T-helper 1 cell treated with Interleukin-12 subunit alpha and Interleukin-12 subunit beta and Interleukin-4 antibody, amounts not matched to agents 30 ng/mL and 1 ng/mL, for 36 hours (primary cell): ENCODE measurements at regions not wholly inside any gene's neighbourhood (a gene's known extent, or its start where the extent isn't known, plus 50 kb on each side); places are given as distances from the start of the nearest gene placed in this dataset.

Experiments used
- intact Hi-C: fragments of 100-400 bp; cut with micrococcal nuclease; formaldehyde crosslinking; loops from one replicate; pipeline ENCODE4 v1.15.1; 2024

DNA sequence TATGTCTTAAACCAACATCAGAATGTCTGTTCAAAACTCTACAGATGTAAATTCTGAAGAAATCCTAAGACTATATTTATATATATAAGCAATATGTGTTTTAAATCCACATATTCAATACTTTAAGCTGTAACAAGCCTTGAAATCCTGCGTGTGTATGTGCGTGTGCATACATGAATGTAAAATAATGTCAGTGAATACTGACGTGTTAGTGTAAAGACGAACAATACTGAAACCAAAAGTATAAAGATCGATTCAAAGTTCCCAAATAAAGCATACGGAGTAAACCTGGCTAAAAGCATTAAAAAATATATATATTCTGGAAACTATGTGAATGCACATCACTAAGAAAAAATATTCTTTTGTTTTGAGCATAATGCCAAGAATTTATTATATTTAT is 668.6 kb upstream of the NCAM2 start:
- intact Hi-C loops: no loop called here

DNA sequence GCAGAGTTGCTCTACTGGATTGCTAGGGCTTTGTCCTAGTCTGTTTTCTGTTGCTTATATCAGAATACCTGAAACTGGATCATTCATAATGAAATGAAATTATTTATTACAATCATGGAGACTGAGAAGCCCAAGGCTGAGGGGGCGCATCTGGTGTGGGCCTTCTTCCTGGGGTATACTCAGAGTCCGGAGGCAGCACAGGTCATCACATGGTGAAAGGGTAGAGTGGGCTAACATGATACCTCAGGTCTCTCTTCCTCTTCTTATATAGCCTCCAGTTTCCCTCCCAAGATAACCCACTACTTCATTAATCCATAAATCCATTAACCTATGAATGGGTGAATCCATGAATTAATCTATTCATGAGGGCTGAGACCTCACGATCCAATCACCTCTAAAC is 667.6 kb upstream of the NCAM2 start:
- intact Hi-C loops: no loop called here

DNA sequence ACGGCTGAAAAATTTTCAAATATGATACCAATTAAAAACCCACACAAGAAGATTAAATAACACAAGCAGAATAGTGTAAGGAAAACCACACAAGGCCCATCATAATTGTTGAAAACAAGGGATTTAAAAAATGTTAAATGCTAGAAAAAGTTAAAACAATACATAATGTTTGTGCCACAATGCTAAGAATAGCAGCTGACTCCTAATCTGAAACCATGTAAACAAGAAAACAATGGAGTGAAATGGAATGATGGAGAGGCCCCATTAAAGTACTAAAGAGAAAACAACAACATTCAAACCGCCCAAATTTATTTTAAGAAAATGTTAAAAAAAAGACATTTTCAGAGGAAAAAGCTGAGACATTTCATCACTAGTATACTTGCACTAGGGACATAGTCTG is 663.6 kb upstream of the NCAM2 start:
- intact Hi-C loops: no loop called here

DNA sequence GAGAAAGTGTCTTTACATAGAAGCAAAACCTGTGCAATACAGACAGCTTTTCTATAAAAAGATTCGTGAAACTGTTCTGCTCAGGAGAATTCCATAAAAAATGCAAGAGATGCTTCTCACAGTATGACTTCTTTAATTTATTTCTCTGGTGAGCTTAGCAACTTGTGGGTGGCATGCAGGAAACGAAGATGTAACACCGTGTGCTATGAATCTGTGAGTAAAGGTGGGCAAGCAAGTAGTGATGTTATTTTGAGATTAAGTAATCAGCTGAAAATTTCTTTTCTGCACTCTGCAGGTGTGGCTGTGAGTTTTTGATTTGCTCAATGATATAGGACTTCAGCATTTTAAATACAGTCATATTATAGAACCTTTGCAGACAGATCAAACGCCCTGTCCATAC is 656.8 kb upstream of the NCAM2 start:
- intact Hi-C loops: no loop called here

DNA sequence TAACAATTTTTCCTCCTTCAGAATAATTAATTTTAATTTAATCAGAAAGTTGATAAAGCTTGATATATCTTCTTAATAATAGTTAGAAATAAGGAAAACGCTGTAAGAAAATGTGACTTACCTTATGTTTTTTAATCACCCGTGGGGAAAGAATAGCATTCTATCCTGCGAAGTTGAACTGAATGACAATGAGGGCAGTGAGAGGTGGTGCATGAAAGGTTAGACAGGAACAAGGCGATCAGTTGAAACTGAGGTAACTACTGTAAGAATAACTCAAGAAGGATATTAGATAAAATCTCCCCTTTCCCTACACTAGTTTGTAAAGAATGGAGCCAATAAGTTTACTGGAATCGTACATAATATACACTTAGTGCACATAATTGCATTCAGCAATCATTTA is 655.0 kb upstream of the NCAM2 start:
- intact Hi-C loops: no loop called here

DNA sequence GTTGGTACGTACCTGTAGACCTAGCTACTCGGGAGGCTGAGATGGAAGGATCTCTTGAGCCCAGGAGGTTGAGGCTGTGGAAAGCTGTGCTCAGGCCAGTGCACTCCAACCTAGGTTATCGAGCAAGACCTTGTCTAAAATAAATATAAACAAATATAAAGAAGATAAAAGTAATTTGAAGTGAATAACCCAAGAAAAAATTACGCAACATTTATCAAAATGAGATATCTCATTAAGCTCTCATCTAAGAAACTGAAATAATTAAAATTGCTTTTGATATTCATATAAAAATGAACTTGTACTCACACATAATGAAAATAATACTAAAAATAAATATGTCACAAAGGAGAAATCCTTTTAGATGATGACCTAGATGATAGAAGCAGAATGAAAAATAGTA is 647.1 kb upstream of the NCAM2 start:
- intact Hi-C loops: no loop called here

DNA sequence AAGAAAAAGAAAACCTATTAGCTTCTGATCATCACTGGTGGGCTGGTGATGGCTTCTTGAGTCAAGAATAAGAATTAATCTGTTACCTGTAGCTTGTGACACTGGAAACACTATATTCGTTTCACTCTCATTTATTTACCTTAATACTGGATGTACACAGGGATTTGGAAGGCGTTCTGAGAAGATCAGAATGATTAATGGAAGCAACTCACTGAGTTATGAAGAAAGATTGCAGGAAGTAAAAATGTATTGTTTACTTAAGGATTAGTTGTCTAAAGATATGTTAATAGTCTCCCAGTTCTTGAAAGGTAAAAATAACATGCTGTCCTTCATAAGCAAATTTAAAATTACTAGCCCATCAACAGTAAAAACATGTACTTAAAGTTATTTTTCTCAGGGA is 644.9 kb upstream of the NCAM2 start:
- intact Hi-C loops: no loop called here

DNA sequence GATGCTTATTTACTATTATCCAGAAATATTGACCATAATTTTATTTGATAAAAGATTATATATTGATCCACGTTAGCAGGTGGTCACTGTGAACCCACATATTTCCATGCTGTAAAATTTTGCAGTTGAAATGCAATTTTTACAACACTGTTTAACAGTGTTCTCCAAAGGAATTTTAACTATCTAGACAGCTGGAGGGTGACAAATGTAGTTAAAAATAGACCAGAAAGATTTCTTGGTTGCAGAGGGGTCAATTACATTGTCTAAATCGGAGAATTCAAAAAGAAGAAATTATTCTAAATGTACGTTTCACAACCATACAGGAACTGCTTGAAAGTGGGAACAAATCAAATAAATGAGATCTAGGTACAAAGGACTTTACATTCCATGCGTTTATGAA is 625.2 kb upstream of the NCAM2 start:
- intact Hi-C loops: no loop called here

DNA sequence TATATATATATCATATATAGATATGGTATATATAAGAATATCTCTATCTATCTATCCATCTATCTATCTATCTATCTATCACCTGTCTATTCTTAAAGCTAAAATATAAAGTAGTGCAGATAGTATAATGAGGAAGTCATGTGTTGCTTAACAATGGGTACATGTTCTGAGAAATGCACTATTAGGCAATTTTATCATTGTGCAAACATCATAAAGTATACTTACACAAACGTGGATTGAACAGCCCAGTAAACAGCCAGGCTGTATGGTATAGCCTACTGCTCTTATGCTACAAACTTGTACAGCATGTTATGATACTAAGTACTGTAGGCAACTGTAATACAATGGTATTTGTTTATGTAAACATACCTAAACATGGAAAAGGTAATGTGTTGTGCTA is 621.0 kb upstream of the NCAM2 start:
- intact Hi-C loops: no loop called here

DNA sequence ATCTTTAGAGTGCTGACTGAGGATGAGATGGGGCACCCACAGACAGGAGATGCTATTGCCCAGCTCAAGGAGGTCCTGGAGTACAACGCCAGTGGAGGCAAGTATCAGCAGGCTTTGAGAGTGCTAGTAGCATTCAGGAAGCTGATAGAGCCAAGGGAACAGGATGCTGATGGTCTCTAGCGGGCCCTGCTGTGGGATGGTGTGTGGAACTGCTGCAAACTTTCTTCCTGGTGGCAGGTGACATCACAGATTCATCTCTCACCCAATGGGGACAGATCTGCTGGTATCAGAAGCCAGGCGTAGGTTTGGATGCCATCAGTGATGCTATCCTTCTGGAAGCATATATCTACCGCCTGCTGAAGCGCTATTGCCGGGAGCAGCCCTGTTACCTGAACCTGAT is 609.8 kb upstream of the NCAM2 start:
- intact Hi-C loops: no loop called here

DNA sequence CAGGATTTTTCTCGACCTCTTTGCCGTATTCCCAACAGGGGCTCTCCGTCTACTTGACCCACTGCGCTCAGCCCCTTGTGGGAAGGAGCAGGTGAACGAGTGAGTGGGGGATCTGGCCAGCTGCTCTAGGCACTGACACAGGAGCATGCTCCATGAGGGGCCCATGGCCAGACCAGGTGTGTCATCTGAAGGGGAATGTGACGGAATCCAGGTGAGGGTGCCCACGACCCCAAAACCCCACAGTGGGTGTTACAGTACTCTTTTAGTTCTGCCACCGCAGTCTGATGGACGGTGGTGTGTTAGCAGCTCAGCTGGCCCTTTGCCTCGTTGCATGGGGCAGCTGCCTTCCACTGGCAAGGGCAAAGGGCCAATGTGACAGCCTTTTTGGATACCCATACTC is 601.4 kb upstream of the NCAM2 start:
- intact Hi-C loops: no loop called here

DNA sequence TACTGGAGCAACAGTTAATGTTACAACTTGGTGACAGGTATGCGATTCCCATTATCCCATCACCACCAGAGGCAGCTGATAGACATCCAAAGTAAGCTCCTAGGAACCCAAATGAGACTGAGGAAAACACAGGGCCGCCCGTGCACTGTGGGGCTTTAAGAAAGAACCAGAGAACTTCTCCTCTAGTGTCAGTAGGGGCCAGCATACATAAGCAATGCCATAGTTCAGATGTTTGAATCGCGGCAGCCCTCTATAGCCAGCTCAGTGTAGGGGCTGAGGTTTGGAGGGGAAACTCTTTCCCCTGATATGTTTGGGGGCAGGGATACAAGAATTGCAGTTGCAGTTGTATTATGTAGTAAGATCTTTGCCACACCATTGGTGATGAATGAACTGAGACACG is 593.3 kb upstream of the NCAM2 start:
- intact Hi-C loops: no loop called here

DNA sequence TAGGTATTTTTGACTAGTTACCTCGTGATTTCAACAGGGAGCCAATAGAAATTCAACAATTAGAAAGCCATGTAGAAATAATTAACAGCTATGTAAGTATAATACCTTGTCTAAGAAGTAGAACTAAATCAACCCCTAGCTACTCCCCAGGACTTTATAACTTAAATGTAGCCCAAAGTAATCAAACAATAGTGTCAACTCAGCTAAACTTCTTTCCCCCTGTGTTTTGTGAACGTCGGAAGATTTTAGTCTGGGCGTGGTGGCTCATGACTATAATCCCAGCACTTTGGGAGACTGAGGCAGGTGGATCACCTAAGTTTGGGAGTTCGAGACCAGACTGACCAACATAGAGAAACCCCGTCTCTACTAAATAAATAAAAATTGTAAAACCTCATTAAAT is 579.9 kb upstream of the NCAM2 start:
- intact Hi-C loops: no loop called here

DNA sequence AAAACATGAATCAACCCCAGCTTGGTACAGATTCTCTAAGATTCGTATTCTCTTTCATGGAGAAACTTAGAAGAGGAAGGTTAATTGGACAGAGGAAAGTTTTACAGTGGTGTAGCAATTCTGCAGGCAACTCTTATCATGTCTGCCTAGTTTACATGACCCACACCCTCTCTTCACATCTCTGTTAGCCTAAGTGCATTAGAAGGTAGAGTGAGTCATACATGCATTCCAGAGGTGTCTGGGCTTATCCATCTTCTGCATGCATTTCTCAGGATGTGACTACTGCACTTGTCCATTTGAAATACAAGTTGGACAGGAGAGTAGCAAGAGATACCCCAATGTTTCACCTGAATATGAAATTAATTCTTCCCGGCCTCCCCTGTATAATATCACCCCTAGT is 578.4 kb upstream of the NCAM2 start:
- intact Hi-C loops: no loop called here

DNA sequence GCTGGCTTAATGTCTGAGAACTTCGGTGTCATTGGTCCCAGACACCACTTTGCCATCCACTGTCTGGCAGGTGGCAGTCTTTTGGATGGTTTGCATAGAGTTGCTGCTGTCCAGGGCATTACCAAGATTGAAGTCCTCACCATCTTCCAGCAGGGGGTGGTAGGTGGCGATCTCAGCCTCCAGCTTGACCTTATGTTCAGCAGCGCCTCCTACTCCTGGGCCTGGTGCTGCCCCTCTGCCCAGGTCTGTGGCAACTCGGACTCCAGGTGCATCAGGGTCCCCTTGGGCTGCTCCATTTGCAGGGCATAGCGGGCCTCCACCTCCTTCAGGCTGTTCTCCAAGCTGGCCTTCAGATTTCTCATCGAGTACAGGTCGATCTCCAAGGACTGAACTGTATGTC is 573.3 kb upstream of the NCAM2 start:
- intact Hi-C loops: no loop called here

DNA sequence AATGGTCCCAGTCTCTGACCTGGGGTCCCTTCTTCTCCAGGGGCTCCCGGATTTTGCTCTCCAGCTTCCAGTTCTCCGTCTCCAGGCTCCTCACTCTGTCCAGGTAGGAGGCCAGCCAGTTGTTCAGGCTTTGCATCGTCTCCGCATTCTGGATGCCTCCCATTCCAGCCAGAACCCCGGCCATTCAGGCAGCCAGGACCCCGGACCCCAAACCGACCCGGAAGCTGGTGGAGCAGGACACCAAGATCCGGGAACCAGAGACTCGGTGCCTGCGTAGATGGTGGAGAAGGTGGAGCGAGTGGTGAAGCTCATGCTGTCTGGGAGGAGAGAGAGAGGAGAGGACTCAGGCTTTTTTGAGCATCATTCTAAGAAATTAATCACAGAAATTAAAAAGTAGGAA is 572.4 kb upstream of the NCAM2 start:
- intact Hi-C loops: no loop called here

DNA sequence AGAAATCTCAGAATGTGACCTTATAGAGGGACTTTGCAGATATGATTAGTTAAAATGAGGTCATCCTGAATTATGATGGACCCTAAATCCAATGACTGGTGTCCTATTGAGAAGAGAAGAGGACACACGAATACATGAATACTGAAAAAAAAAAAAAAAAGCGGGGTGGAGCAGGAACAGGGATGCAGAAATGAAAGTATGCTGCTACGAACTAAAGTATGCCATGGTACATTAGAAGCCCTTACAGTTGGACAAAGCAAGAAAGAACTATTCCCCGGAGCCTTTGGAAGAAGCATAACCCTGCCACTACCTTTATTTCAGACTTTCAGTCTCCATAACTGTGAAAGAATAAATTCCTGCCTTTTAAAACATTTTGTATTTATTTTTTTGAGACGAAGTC is 557.9 kb upstream of the NCAM2 start:
- intact Hi-C loops: no loop called here

DNA sequence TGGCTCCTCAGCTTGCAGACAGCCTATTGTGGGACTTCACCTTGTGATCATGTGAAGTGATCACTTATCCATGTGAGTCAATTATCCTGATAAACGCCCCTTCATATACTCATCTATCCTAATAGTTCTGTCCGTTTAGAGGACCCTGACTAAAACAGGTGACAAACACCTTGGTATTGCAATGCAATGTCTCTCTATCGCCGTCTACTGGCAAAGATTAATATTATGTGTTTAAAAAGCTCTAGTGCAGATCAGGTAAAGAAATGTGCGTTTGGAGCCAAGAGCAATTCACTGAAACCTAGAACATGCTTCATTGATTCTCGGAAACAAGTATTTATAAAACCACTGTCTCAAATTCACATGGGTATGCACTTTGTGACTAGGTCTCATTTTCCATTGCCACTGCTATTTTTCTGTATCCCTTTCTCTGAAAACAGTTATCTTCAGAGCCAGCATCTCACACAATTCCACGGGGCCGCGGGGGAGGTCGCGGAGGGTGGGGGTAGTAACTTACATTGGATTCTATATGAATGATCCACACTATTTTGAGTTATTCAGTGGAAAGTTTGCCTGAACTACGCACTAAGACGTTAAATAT is 554.6 kb upstream of the NCAM2 start:
- intact Hi-C loops: no loop called here

DNA sequence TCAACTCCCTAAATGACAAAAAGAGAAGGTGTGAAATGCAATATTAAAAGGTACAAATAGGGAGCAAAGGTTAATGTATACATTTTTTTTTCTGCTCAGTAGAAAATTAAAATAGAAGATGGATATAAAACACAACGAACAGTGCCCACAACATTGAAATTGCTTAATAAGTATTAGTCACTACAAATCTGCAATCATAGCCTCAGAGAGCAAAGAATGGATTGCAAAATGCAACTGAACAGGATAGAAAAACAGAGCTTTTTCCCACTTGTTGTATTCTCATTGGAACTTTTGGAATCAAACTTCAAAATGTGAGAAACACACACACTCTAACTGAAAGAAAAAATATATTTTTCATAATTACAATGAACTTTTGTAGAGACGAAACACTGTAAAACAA is 552.2 kb upstream of the NCAM2 start:
- intact Hi-C loops: no loop called here

DNA sequence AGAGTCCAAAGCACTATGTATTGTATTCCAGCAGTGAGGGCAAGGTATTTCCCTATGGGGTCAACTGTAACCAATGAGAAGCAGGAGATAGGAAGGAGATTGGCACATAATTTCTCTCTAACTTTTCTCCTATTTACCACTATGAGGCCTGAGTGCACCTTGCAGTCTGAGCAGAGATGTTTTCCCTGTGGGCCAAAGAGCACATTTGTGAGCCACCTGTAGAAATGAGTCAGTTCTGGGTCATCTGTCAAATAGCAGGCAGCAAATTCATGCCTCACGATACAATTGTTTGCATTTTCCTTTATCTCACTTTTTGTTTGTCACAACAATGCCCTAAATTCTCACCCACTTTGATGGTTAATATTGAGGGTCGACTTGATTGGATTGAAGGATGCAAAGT is 547.2 kb upstream of the NCAM2 start:
- intact Hi-C loops: no loop called here

DNA sequence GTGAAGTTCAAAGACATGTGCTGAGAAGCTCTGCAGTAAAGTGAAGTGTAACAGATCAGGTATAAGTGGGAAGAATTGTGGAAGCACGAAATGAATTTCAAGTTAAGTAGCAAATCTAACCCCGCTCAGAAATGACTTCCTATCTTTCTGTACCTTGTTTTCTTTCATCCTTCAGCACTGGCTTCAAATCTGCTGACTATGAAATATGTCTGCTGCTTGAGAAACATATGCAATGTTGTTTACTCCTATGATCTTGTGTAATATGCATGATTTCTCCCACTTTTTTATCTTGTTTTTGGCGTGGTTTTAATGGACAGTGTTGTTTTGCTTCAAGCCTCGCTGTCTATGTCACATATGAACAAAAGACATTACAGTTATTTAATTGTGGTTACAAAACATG is 545.3 kb upstream of the NCAM2 start:
- intact Hi-C loops: no loop called here

DNA sequence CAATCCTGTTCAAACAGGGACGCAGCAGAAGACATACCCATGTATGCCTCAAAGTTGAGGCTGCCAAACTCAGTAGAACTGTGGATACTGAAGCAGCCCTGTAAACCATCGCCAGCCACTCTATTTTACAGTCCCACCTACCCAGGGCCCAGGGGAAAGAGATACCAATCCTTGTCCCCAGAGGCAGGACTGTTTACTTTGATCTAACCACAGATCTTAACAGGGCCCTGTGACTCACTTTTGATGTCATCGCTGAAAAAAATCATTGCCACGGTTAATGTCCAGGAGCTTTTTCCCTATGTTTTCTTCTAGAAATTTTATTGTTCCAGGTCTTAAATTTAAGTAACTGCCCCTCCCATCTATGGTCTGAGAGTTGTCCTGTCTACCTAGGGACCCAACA is 538.4 kb upstream of the NCAM2 start:
- intact Hi-C loops: no loop called here

DNA sequence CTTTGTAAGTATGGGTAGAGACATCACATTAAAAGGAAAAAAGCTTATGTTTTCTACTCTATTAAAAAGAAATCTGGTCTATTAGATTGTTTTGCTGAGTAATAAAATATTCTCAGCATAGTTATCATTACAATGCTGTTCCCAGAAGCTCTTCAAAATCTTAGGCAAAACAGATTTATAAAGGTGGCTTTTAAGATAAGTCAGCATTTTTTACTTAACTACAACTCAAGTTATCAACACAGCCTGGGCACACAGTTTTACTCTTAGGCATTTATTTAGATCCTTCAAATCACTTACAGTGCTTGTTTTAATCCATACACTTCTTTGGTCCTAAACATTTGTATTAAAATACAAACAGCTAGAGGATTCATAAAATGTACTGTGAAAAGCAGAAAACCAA is 534.8 kb upstream of the NCAM2 start:
- intact Hi-C loops: no loop called here

DNA sequence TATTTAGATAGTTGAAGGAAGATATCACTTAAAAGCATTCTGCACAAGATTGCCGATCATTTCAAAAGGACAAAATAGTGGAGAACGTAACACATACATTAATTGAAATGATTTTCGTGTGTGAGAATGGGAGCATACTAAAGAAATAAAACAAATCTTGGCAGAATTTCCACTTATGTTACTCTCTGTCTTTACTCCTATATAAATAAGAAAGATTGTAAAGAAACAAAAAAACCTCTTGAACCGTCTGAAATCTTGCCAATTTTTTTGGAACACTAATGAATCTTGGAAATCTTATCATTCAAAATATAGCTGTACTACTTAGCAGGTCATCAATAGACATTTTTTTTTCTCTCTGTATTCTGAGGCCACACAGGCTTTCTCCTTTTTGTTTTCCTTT is 528.8 kb upstream of the NCAM2 start:
- intact Hi-C loops: no loop called here
